ENCODE measurements at regions not wholly inside any gene's neighbourhood (a gene's known extent, or its start where the extent isn't known, plus 50 kb on each side); places are given as distances from the start of the nearest gene placed in this dataset.
"Not testable (repeated sequence)": the region's sequence is repeated elsewhere in the genome, so short reads cannot be mapped to it uniquely, and the experiment has no call there.

GRCh38 chr9:62915661-62916060 lies 1725.8 kb downstream of the SPATA31A7 start:
- TF ChIP-seq POLR2A, CTCF (IDR thresholded peaks at IDR 0.05): not testable (repeated sequence)
